Activated B cell treated with CpG ODN at 0.5 μM for 24 hours (primary cell): ENCODE measurements at regions not wholly inside any gene's neighbourhood (a gene's known extent, or its start where the extent isn't known, plus 50 kb on each side); places are given as distances from the start of the nearest gene placed in this dataset.
A peak's percentile ranks its signal among the peaks of the same experiment; 100 is the strongest.

Experiments
- ATAC-seq: fragments of 200-7000 bp; cut with Tn5 transposase; one replicate; pipeline ENCODE4 v1.10.0; 2021; ENCODE audit warnings: low read depth, mild to moderate bottlenecking, moderate library complexity
- CTCF ChIA-PET: fragments of 350-600 bp; sonication (Branson Sonifier 250); formaldehyde crosslinking; loops from one replicate; lab custom pipeline; 2021; ENCODE audit warnings: antibody characterized with exemption; lab: Charles Lee
- POLR2A ChIA-PET: fragments of 350-600 bp; sonication (Branson Sonifier 250); formaldehyde crosslinking; loops from one replicate; lab custom pipeline; 2021; ENCODE audit warnings: antibody characterized with exemption; lab: Charles Lee
- DNase-seq: peaks from one replicate; pipeline ENCODE4 v3.0.0; 2022
- H3K27ac Mint-ChIP-seq: one replicate; pipeline ENCODE4 v1.8.0; 2020; ENCODE audit warnings: mixed read lengths
- H3K27me3 Mint-ChIP-seq: one replicate; pipeline ENCODE4 v1.8.0; 2021; ENCODE audit warnings: mixed read lengths
- H3K36me3 Mint-ChIP-seq: one replicate; pipeline ENCODE4 v1.8.0; 2021; ENCODE audit warnings: low read depth, mixed read lengths
- H3K4me1 Mint-ChIP-seq: one replicate; pipeline ENCODE4 v1.8.0; 2021; ENCODE audit warnings: mixed read lengths
- H3K4me3 Mint-ChIP-seq: one replicate; pipeline ENCODE4 v1.8.0; 2020; ENCODE audit warnings: mild to moderate bottlenecking, mixed read lengths
- H3K9me3 Mint-ChIP-seq: one replicate; pipeline ENCODE4 v1.8.0; 2020; ENCODE audit warnings: mixed read lengths
- intact Hi-C: fragments of 100-400 bp; cut with micrococcal nuclease; formaldehyde crosslinking; loops from one replicate; pipeline ENCODE4 v1.15.1; 2024
- TF ChIP-seq, protein P1 (sequence below): fragments of 200-600 bp; IDR thresholded peaks from one replicate; pipeline ENCODE4 v1.8.0; 2022; ENCODE audit warnings: antibody characterized with exemption, mild to moderate bottlenecking

DNA sequence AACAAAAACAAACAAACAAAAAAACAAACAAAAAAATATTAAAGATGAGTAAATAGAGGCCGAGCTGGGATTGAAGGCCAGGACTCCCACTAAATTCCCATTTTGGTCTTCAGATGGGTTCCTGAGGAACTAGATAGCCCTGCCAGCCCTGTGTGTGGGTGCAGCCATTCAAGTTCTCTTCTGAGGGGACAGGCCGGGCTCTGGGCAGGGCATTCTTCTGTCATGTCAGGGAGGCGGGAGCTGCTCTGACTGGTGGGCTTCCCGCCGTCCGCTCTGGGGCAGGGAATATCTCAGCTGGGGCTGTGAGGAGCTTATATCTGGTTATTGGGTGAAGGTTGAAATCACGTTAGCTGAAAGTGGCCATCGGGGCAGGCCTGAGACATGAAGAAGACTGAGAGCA is 127.3 kb upstream of the CXCR4 start:
- POLR2A ChIA-PET = interaction anchor here (0.8 to 7.9 kb wide), 8 partner anchors 8 to 186 kb away, joined by 3 to 57 read pairs (median 6); no protein-coding TSS in a partner anchor
- CTCF ChIA-PET = interaction anchor here (0.9 kb wide), 1 partner anchor 35 kb away, joined by 3 read pairs; no protein-coding TSS in a partner anchor

DNA sequence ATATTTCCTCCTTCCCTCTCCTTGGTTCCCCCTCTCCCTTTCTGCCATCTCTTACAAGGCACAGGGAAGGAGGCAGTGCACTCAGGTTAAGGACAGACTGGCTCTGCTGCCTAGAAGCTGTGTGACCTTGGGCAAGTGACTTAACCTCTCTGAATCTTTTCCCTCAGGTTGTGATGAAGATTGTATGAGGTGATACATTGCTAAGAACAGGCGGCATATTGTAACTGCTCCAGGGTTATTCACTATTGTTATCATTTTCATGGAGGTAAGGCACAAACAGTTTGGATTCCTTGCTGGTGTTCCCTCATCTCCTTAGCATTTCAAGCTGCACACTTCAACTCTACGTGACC is 126.6 kb upstream of the CXCR4 start:
- intact Hi-C loops = loop anchor here (5.0 kb wide), 1 partner anchor 327 kb away; no protein-coding TSS in a partner anchor
- Mint-ChIP-seq H3K36me3 (no peaks in the 10 kb centered on the region), H3K4me1 (peaks cover 79% of the 10 kb centered on the region), H3K27me3 (no peaks in the 10 kb centered on the region), H3K27ac (no peak overlapping the region), H3K4me3 (no peak overlapping the region), H3K9me3 (no peaks in the 10 kb centered on the region)
- TF ChIP-seq, protein P1, sequence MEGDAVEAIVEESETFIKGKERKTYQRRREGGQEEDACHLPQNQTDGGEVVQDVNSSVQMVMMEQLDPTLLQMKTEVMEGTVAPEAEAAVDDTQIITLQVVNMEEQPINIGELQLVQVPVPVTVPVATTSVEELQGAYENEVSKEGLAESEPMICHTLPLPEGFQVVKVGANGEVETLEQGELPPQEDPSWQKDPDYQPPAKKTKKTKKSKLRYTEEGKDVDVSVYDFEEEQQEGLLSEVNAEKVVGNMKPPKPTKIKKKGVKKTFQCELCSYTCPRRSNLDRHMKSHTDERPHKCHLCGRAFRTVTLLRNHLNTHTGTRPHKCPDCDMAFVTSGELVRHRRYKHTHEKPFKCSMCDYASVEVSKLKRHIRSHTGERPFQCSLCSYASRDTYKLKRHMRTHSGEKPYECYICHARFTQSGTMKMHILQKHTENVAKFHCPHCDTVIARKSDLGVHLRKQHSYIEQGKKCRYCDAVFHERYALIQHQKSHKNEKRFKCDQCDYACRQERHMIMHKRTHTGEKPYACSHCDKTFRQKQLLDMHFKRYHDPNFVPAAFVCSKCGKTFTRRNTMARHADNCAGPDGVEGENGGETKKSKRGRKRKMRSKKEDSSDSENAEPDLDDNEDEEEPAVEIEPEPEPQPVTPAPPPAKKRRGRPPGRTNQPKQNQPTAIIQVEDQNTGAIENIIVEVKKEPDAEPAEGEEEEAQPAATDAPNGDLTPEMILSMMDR = no peak
- DNase-seq (no peak), ATAC-seq (no peak)
- CTCF ChIA-PET = interaction anchor here (1.7 kb wide), 1 partner anchor 12 kb away, joined by 5 read pairs; no protein-coding TSS in a partner anchor
- POLR2A ChIA-PET = interaction anchor here (0.9 to 7.9 kb wide), 5 partner anchors 10 to 127 kb away, joined by 3 to 57 read pairs (median 4); no protein-coding TSS in a partner anchor

More for the DNA sequence above, 127.3 kb upstream of the CXCR4 start:
- intact Hi-C loops = no loop called here
- DNase-seq (no peak), ATAC-seq (no peak)
- Mint-ChIP-seq H3K27ac (peak overlapping the region; percentile 19), H3K9me3 (no peaks in the 10 kb centered on the region), H3K4me1 (peaks cover 72% of the 10 kb centered on the region), H3K36me3 (no peaks in the 10 kb centered on the region), H3K27me3 (no peaks in the 10 kb centered on the region), H3K4me3 (no peak overlapping the region)
- TF ChIP-seq, protein P1 = no peak

DNA sequence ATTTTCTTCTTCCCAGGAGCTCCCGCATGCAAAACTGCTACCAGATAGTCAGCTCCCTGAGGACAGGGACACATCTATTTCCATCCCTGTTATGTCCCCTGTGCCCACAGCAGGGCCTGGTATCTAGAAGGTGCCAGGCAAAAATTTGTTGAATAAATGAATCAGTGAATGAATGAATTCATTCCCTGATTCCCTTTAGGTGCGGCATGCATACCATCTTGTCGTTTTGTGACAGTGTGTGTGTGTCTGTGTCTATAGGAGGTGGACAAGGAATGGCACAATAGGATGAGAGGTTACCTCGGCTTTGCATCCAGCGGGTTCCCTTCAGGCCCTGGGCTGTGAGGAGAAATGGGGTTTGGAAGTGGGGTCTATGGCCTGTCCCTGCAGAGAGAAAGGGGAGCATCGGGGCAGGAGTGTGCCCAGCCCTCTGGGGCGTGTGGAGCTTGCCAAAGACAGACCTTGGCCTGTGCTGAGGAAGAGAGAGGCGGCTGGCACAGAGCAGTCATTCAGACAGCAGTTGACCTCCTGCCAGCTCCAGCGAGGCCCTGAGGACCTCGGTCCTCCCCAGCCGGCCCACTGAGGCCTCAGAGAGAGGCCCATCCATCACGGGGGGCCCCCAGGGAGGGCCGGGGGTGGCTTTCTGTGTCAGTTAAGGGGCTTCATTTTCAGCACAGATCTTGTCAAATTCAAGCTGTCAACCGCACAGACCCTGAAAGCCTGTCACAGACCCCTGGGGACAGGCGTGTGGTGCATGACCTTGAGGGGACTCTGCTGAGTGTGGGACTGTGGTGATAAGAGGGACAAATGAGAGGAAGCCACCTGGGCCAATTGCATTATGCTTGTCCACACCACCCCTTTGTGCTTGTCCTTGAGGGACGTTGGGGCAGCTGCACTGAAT is 125.9 kb upstream of the CXCR4 start:
- no peak for ATAC-seq
- Mint-ChIP-seq H3K27me3 (no peaks in the 10 kb centered on the region), H3K27ac (no peak overlapping the region), H3K4me3 (no peak overlapping the region), H3K9me3 (no peaks in the 10 kb centered on the region), H3K4me1 (peaks cover 82% of the 10 kb centered on the region), H3K36me3 (no peaks in the 10 kb centered on the region)
- TF ChIP-seq, protein P1 = no peak
- ChIA-PET POLR2A (interaction anchor here (0.9 to 7.9 kb wide), 8 partner anchors 11 to 127 kb away, joined by 3 to 204 read pairs (median 4); no protein-coding TSS in a partner anchor), CTCF (interaction anchor here (1.7 kb wide), 1 partner anchor 12 kb away, joined by 5 read pairs; no protein-coding TSS in a partner anchor)
- intact Hi-C loops = loop anchor here (5.0 kb wide), 1 partner anchor 327 kb away; no protein-coding TSS in a partner anchor
- no peak for DNase-seq

DNA sequence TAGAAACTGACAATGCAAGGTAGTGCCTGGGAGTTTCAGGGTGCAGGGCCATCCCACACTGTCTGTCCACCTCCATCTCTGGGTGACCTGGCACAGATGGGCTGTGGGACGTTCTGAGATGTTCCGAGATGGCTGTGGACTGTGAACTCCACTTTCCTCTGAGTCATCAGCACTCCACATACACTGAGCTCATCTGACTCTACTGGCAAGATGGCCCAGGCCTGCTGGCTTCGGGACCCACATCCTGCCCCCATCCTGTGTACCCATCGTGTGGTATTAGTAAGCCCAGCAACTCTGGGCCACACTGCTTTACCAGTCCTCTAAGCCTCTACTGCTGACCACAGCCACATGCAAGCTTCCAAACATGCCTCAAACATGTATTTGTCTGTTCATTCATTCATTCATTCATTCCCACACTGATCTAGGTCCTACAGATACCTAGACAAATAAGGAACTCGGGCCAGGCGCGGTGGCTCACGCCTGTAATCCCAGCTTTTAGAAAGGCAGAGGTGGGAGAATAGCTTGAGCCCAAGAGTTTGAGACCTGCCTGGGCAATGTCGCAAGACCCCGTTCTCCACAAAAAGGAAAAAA is 124.8 kb upstream of the CXCR4 start:
- ATAC-seq = no peak
- POLR2A ChIA-PET = interaction anchor here (0.6 to 7.9 kb wide), 9 partner anchors 12 to 154 kb away, joined by 3 to 204 read pairs (median 11); partner anchors contain the start of gene CXCR4
- no peak overlapping the region for H3K4me3 Mint-ChIP-seq
- H3K4me1 Mint-ChIP-seq = peaks cover 85% of the 10 kb centered on the region
- H3K27me3 Mint-ChIP-seq = no peaks in the 10 kb centered on the region
- CTCF ChIA-PET = interaction anchor here (0.7 to 1.7 kb wide), 4 partner anchors 8 to 135 kb away, joined by 3 to 5 read pairs (median 4); no protein-coding TSS in a partner anchor
- TF ChIP-seq, protein P1 = no peak
- H3K9me3 Mint-ChIP-seq = no peaks in the 10 kb centered on the region
- peak overlapping the region; percentile 77 for H3K27ac Mint-ChIP-seq
- intact Hi-C loops = loop anchor here (5.0 kb wide), 1 partner anchor 325 kb away; no protein-coding TSS in a partner anchor
- no peak for DNase-seq
- no peaks in the 10 kb centered on the region for H3K36me3 Mint-ChIP-seq
